Ovary (tissue), 3 donors: ENCODE measurements at regions not wholly inside any gene's neighbourhood (a gene's known extent, or its start where the extent isn't known, plus 50 kb on each side); places are given as distances from the start of the nearest gene placed in this dataset.

Source experiments
- CTCF ChIP-seq, 3 donors: fragments of 450-650 bp in 2 of 3; fragments of 200-600 bp in 1 of 3; IDR thresholded peaks; one replicate each; pipeline versions ENCODE4 v1.5.1 to v1.8.0; 2016 to 2022; ENCODE audit warnings: antibody characterized with exemption in 3 of 3, mild to moderate bottlenecking in 1 of 3
- POLR2A ChIP-seq: fragments of 450-650 bp; IDR thresholded peaks from one replicate; pipeline ENCODE4 v1.6.1; 2017; ENCODE audit warnings: antibody characterized with exemption, mild to moderate bottlenecking, moderate library complexity
- donor health status: DM: no; HTN: no; CAD: no.

GRCh38 chr4:101647710-101648034 lies 142.9 kb upstream of the BANK1 start:
- TF ChIP-seq POLR2A: no peak
- no peak for TF ChIP-seq CTCF (IDR thresholded peaks at IDR 0.05)
